GM21825 (cell line): ENCODE measurements at regions not wholly inside any gene's neighbourhood (a gene's known extent, or its start where the extent isn't known, plus 50 kb on each side); places are given as distances from the start of the nearest gene placed in this dataset.
A peak's percentile ranks its signal among the peaks of the same experiment; 100 is the strongest.
"Not testable (repeated sequence)": the region's sequence is repeated elsewhere in the genome, so short reads cannot be mapped to it uniquely, and the experiment has no call there.

Source experiments
- ATAC-seq: cut with Tn5 transposase; IDR thresholded peaks from one replicate; pipeline ENCODE4 v1.9.1; 2021; ENCODE audit warnings: mild to moderate bottlenecking, moderate library complexity; ENCODE audit not compliant: unreplicated experiment

GRCh38 chr11:71383461-71383860, 64.7 kb downstream of the DHCR7 start:
- ATAC-seq = peak; percentile 68

- no peak for ATAC-seq
Measured at GRCh38 chr11:71381781-71382505, 66.2 kb downstream of the DHCR7 start.

GRCh38 chr11:71379701-71380100, 68.5 kb downstream of the DHCR7 start:
- no peak for ATAC-seq

GRCh38 chr11:71373791-71374454, 74.3 kb downstream of the DHCR7 start:
- ATAC-seq = peak; percentile 53

- no peak for ATAC-seq
Measured at GRCh38 chr11:71372693-71373657, 75.2 kb downstream of the DHCR7 start.

GRCh38 chr11:71371674-71372069, 76.5 kb downstream of the DHCR7 start:
- ATAC-seq = no peak

- ATAC-seq = no peak
Measured at GRCh38 chr11:71370895-71371673, 77.1 kb downstream of the DHCR7 start.

GRCh38 chr11:71370020-71370747, 78.0 kb downstream of the DHCR7 start:
- ATAC-seq = no peak

- ATAC-seq = no peak
Measured at GRCh38 chr11:71369411-71369810, 78.8 kb downstream of the DHCR7 start.

- no peak for ATAC-seq
Measured at GRCh38 chr11:71368966-71369365, 79.2 kb downstream of the DHCR7 start.

GRCh38 chr11:71367756-71368155, 80.4 kb downstream of the DHCR7 start:
- no peak for ATAC-seq

- not testable (repeated sequence) for ATAC-seq
Measured at GRCh38 chr11:71367276-71367675, 80.9 kb downstream of the DHCR7 start.

GRCh38 chr11:71366076-71366475, 82.1 kb downstream of the DHCR7 start:
- no peak for ATAC-seq

- no peak for ATAC-seq
Measured at GRCh38 chr11:71365626-71366025, 82.6 kb downstream of the DHCR7 start.

- ATAC-seq = no peak
Measured at GRCh38 chr11:71364806-71365205, 83.4 kb downstream of the DHCR7 start.

GRCh38 chr11:71364176-71364671, 84.0 kb downstream of the DHCR7 start:
- no peak for ATAC-seq

- no peak for ATAC-seq
Measured at GRCh38 chr11:71363721-71364120, 84.5 kb downstream of the DHCR7 start.

- no peak for ATAC-seq
Measured at GRCh38 chr11:71358963-71359567, 89.1 kb downstream of the DHCR7 start.

GRCh38 chr11:71358122-71358728, 90.0 kb downstream of the DHCR7 start:
- no peak for ATAC-seq
